Neural cell (in vitro differentiated cells): ENCODE measurements at regions not wholly inside any gene's neighbourhood (a gene's known extent, or its start where the extent isn't known, plus 50 kb on each side); places are given as distances from the start of the nearest gene placed in this dataset.

Experiments used
- H2AFZ ChIP-seq: fragments of 200-600, 300-800 bp; sonication (generic), shearing (Covaris generic); 2 replicates; pipeline ENCODE4 v1.6.0; 2014; ENCODE audit warnings: low read depth, mild to moderate bottlenecking, antibody characterized with exemption, low read length, moderate library complexity
- H3F3A ChIP-seq: fragments of 200-600 bp; shearing (Covaris generic); 2 replicates; pipeline ENCODE4 v1.6.1; 2016; ENCODE audit warnings: mild to moderate bottlenecking, moderate library complexity, mixed read lengths, antibody characterized with exemption, low read length; ENCODE audit not compliant: insufficient read depth, poor library complexity, severe bottlenecking
- H3K27ac ChIP-seq: fragments of 200-600, 300-800 bp; sonication (generic), shearing (Covaris generic); 2 replicates; pipeline ENCODE4 v1.5.1; 2014; ENCODE audit warnings: mild to moderate bottlenecking, low read length, moderate library complexity
- H3K27me3 ChIP-seq: fragments of 300-800, 200-600 bp; sonication (generic), shearing (Covaris generic); 2 replicates; pipeline ENCODE4 v1.6.0; 2014; ENCODE audit warnings: mild to moderate bottlenecking, low read depth, low read length, moderate library complexity; ENCODE audit not compliant: insufficient read depth
- H3K36me3 ChIP-seq: fragments of 300-800, 200-600 bp; sonication (generic), shearing (Covaris generic); 2 replicates; pipeline ENCODE4 v1.5.1; 2014; ENCODE audit warnings: mild to moderate bottlenecking, antibody characterized with exemption, low read length, moderate library complexity; ENCODE audit not compliant: insufficient read depth
- H3K4me2 ChIP-seq: fragments of 300-800, 200-600 bp; sonication (generic), shearing (Covaris generic); 2 replicates; pipeline ENCODE4 v1.6.0; 2014; ENCODE audit warnings: mild to moderate bottlenecking, low read length
- H3K4me3 ChIP-seq: fragments of 300-800, 200-600 bp; sonication (generic), shearing (Covaris generic); 2 replicates; pipeline ENCODE4 v1.5.1; 2014; ENCODE audit warnings: mild to moderate bottlenecking, low read length, moderate library complexity
- H3K79me2 ChIP-seq: fragments of 200-600 bp; shearing (Covaris generic); replicated peaks from 2 replicates; pipeline ENCODE4 v1.6.0; 2014; ENCODE audit warnings: mild to moderate bottlenecking, low read length, moderate library complexity; ENCODE audit not compliant: insufficient read depth
- H3K9ac ChIP-seq: fragments of 300-800, 200-600 bp; sonication (generic), shearing (Covaris generic); 2 replicates; pipeline ENCODE4 v1.6.1; 2016; ENCODE audit warnings: mild to moderate bottlenecking, low read length, mixed read lengths
- H3K9me2 ChIP-seq: fragments of 200-600 bp; shearing (Covaris generic); 2 replicates; pipeline ENCODE4 v1.6.1; 2016; ENCODE audit warnings: mild to moderate bottlenecking, low read length, mixed read lengths; ENCODE audit not compliant: insufficient read depth
- H3K9me3 ChIP-seq: fragments of 200-600, 300-800 bp; sonication (generic), shearing (Covaris generic); 2 replicates; pipeline ENCODE4 v1.6.1; 2016; ENCODE audit warnings: mild to moderate bottlenecking, mixed run types, low read length, moderate library complexity, mixed read lengths
- H4K20me1 ChIP-seq: fragments of 200-600 bp; shearing (Covaris generic); 2 replicates; pipeline ENCODE4 v1.6.1; 2016; ENCODE audit warnings: mild to moderate bottlenecking, mixed run types; ENCODE audit not compliant: insufficient read depth
- CTCF ChIP-seq: fragments of 450-650 bp; IDR thresholded peaks from 2 replicates; pipeline ENCODE4 v1.5.1; 2014; ENCODE audit warnings: antibody characterized with exemption, mild to moderate bottlenecking, moderate library complexity; ENCODE audit not compliant: poor library complexity, severe bottlenecking
- EP300 ChIP-seq: fragments of 450-650 bp; conservative IDR thresholded peaks from 2 replicates; pipeline ENCODE4 v1.6.1; 2014; ENCODE audit warnings: antibody characterized with exemption, mild to moderate bottlenecking, moderate library complexity; ENCODE audit not compliant: poor library complexity, severe bottlenecking
- EZH2 ChIP-seq: fragments of 200-600, 300-800 bp; shearing (Covaris generic), sonication (generic); IDR thresholded peaks from 2 replicates; pipeline ENCODE4 v1.6.1; 2014; ENCODE audit warnings: antibody characterized with exemption, low read length, borderline replicate concordance, mild to moderate bottlenecking; ENCODE audit not compliant: insufficient read depth, poor library complexity, severe bottlenecking
- MXI1 ChIP-seq: fragments of 450-650 bp; conservative IDR thresholded peaks from 2 replicates; pipeline ENCODE4 v1.6.1; 2014; ENCODE audit warnings: antibody characterized with exemption, mild to moderate bottlenecking; ENCODE audit not compliant: poor library complexity, severe bottlenecking
- POLR2AphosphoS5 ChIP-seq: IDR thresholded peaks from 2 replicates; pipeline ENCODE4 v1.6.1; 2012
- RAD21 ChIP-seq: fragments of 450-650 bp; conservative IDR thresholded peaks from 2 replicates; pipeline ENCODE4 v1.6.1; 2014; ENCODE audit warnings: antibody characterized with exemption, mild to moderate bottlenecking, moderate library complexity
- REST ChIP-seq: IDR thresholded peaks from 2 replicates; pipeline ENCODE4 v1.6.1; 2012; ENCODE audit warnings: borderline replicate concordance
- SMC3 ChIP-seq: fragments of 450-650 bp; conservative IDR thresholded peaks from 2 replicates; pipeline ENCODE4 v1.6.1; 2014; ENCODE audit warnings: antibody characterized with exemption, mild to moderate bottlenecking, moderate library complexity; ENCODE audit not compliant: poor library complexity
- TAF1 ChIP-seq: IDR thresholded peaks from 2 replicates; pipeline ENCODE4 v1.6.1; 2012; ENCODE audit warnings: low read depth

- Histone ChIP-seq H2AFZ (no peak overlapping the region), H3K79me2 (no peaks in the 10 kb centered on the region), H4K20me1 (no peaks in the 10 kb centered on the region), H3K9me3 (no peaks in the 10 kb centered on the region), H3K27me3 (no peaks in the 10 kb centered on the region), H3K9me2 (no peaks in the 10 kb centered on the region), H3K4me2 (no peak overlapping the region), H3K9ac (no peak overlapping the region), H3K27ac (no peak overlapping the region), H3F3A (no peaks in the 10 kb centered on the region), H3K4me3 (no peak overlapping the region), H3K36me3 (no peaks in the 10 kb centered on the region)
- TF ChIP-seq TAF1 (no peak), EP300 (no peak), RAD21 (no peak), CTCF (no peak), REST (no peak), EZH2 (no peak)
These were observed 82.4 kb upstream of the FAM171A1 start for GRCh38 chr10:15453457-15453856.

GRCh38 chr10:15452545-15452944 is 81.5 kb upstream of the FAM171A1 start:
- TF ChIP-seq REST (no peak), RAD21 (no peak), MXI1 (no peak), SMC3 (no peak), EZH2 (no peak), POLR2AphosphoS5 (no peak)
- H3K36me3 ChIP-seq, result no peaks in the 10 kb centered on the region
- no peak overlapping the region for H3K4me3 ChIP-seq
- no peak overlapping the region for H2AFZ ChIP-seq
- no peaks in the 10 kb centered on the region for H3F3A ChIP-seq
- H3K9me3 ChIP-seq, result no peaks in the 10 kb centered on the region
- no peak overlapping the region for H3K4me2 ChIP-seq
- no peaks in the 10 kb centered on the region for H3K27me3 ChIP-seq
- no peaks in the 10 kb centered on the region for H3K9me2 ChIP-seq
- H4K20me1 ChIP-seq, result no peaks in the 10 kb centered on the region
- no peak overlapping the region for H3K9ac ChIP-seq
- no peaks in the 10 kb centered on the region for H3K79me2 ChIP-seq
- no peak overlapping the region for H3K27ac ChIP-seq
